ENCODE measurements at regions not wholly inside any gene's neighbourhood (a gene's known extent, or its start where the extent isn't known, plus 50 kb on each side); places are given as distances from the start of the nearest gene placed in this dataset.

DNA sequence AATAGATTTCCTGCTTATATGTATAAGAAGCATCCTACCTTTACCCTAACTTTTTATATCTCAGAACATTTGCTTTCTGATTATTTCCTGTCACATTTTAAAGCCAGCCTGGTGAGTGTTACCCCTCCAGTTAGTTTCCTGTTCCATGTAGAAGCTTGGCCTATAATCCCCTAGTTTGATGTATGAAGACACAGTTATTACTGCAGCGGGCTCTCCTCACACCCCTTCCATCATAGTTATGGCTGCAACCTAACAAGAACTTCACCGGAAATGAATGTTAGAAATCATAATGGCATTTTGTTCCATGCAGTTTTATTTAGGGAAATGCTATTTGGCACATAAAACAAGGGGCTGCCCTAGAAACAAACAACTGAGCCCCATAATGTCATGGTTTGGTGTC is 400.2 kb upstream of the SETBP1 start:
- Histone ChIP-seq H3K36me3 (ENCODE audit: control insufficient read depth in 1 of 2, insufficient read depth in 2 of 2, low read depth in 1 of 2, low read length in 2 of 2) (no peaks in the 10 kb centered on the region), H2AFZ (ENCODE audit: low read depth, low read length) (no peak overlapping the region), H2BK15ac (ENCODE audit: low read depth, poor library complexity, severe bottlenecking) (no peak overlapping the region), H3K4me3 (ENCODE audit: insufficient read depth in 1 of 2, low read depth in 1 of 2, low read length in 2 of 2) (no peak overlapping the region), H3K4ac (ENCODE audit: low read depth in 1 of 2, low read length in 2 of 2) (no peak overlapping the region), H3K27me3 (ENCODE audit: control insufficient read depth in 1 of 2, insufficient read depth in 1 of 2, low read length in 2 of 2) (no peaks in the 10 kb centered on the region), H2BK5ac (ENCODE audit: low read depth, low read length, poor library complexity, severe bottlenecking) (no peak overlapping the region), H2AK5ac (ENCODE audit: low read length, severe bottlenecking) (no peak overlapping the region), H3K4me2 (ENCODE audit: low read length, poor library complexity, severe bottlenecking) (no peak overlapping the region), H2BK120ac (ENCODE audit: low read depth, low read length) (no peak overlapping the region), H3K9ac (ENCODE audit: low read length) (no peak overlapping the region), H2BK12ac (ENCODE audit: low read length in 2 of 2) (no peak overlapping the region), H4K91ac (ENCODE audit: low read length) (no peak overlapping the region), H3K23ac (ENCODE audit: low read length in 2 of 2) (no peak overlapping the region), H3K4me1 (ENCODE audit: control insufficient read depth, insufficient read depth, low read depth, low read length) (no peaks in the 10 kb centered on the region), H4K8ac (ENCODE audit: low read length) (no peak overlapping the region), H3K9me3 (ENCODE audit: control insufficient read depth, low read length) (no peaks in the 10 kb centered on the region), H3K18ac (ENCODE audit: low read depth in 1 of 2, low read length in 2 of 2) (no peak overlapping the region), H3K79me1 (replicated peaks; ENCODE audit: low read length, poor library complexity, severe bottlenecking) (no peaks in the 10 kb centered on the region), H3K27ac (ENCODE audit: low read length, poor library complexity, severe bottlenecking) (no peak overlapping the region), H3K14ac (ENCODE audit: low read length in 2 of 2) (no peak overlapping the region)
- no peak for DNase-seq
- no CpG with 5 or more reads among the region's 2 CpGs for WGBS

DNA sequence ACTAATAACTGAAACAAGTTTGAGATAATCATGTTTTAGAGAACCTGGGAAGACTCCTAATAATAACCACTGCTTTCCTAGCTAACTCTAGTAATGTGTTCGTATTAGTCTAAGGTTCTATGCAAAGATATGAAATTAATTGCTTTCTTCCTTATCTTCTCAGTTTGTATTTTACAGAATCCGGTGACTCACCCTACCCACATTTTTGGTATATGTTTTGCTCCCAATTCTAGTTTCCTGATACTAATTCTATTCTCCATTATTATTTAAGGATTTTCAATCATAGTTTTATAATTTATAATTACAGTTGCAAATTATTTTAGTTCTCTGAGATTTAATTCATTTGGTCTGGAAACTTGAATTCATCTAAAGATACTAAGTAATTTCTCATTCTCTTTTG is 394.6 kb upstream of the SETBP1 start:
- no peaks in the 10 kb centered on the region for H3K4me1 ChIP-seq (ENCODE audit: control insufficient read depth, insufficient read depth, low read depth, low read length)
- H2AK5ac ChIP-seq (ENCODE audit: low read length, severe bottlenecking) = no peak overlapping the region
- H3K27me3 ChIP-seq (ENCODE audit: control insufficient read depth in 1 of 2, insufficient read depth in 1 of 2, low read length in 2 of 2) = no peaks in the 10 kb centered on the region
- no peak overlapping the region for H3K4me3 ChIP-seq (ENCODE audit: insufficient read depth in 1 of 2, low read depth in 1 of 2, low read length in 2 of 2)
- no peak overlapping the region for H2BK12ac ChIP-seq (ENCODE audit: low read length in 2 of 2)
- DNase-seq = no peak
- H3K4ac ChIP-seq (ENCODE audit: low read depth in 1 of 2, low read length in 2 of 2) = no peak overlapping the region
- no peak overlapping the region for H2BK120ac ChIP-seq (ENCODE audit: low read depth, low read length)
- no peak overlapping the region for H3K14ac ChIP-seq (ENCODE audit: low read length in 2 of 2)
- H3K9ac ChIP-seq (ENCODE audit: low read length) = no peak overlapping the region
- no peak overlapping the region for H3K4me2 ChIP-seq (ENCODE audit: low read length, poor library complexity, severe bottlenecking)
- H3K9me3 ChIP-seq (ENCODE audit: control insufficient read depth, low read length) = no peaks in the 10 kb centered on the region
- no peak overlapping the region for H2BK15ac ChIP-seq (ENCODE audit: low read depth, poor library complexity, severe bottlenecking)
- no peak overlapping the region for H3K23ac ChIP-seq (ENCODE audit: low read length in 2 of 2)
- no peak overlapping the region for H3K18ac ChIP-seq (ENCODE audit: low read depth in 1 of 2, low read length in 2 of 2)
- H3K27ac ChIP-seq (ENCODE audit: low read length, poor library complexity, severe bottlenecking) = no peak overlapping the region
- no peak overlapping the region for H4K8ac ChIP-seq (ENCODE audit: low read length)
- no peak overlapping the region for H4K91ac ChIP-seq (ENCODE audit: low read length)
- H2AFZ ChIP-seq (ENCODE audit: low read depth, low read length) = no peak overlapping the region
- WGBS = no CpG with 5 or more reads among the region's 2 CpGs
- H3K36me3 ChIP-seq (ENCODE audit: control insufficient read depth in 1 of 2, insufficient read depth in 2 of 2, low read depth in 1 of 2, low read length in 2 of 2) = no peaks in the 10 kb centered on the region
- no peak overlapping the region for H2BK5ac ChIP-seq (ENCODE audit: low read depth, low read length, poor library complexity, severe bottlenecking)
- no peaks in the 10 kb centered on the region for H3K79me1 ChIP-seq (replicated peaks; ENCODE audit: low read length, poor library complexity, severe bottlenecking)

DNA sequence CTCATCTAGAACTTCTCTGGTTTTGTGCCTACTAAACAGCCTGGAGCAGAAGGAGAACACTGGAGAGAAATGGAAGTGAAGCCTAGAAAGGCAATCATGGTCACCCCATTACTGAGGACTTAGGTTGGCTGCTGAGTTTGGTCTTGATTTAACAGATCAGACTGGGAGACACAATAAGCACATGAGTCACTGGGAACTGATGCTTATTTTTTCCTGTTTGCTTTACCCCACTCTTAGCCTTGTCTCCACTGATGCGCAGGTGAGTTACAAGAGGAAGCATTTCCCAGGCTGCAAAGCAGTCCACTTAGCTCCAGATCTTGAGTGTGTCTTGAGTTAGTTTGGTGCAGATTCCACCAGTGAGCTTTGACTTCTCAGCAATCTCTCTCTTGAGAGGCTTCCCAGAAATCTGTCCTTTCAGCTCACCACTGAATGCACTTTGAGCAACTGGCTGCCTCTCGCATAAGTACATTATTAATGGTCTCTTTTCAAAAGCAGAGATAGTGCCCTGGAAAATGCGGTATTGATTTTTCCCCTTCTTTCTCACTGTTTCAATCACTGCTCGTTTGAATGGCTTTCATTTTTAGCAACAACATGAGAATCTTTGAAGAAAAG is 390.2 kb upstream of the SETBP1 start:
- H3K18ac ChIP-seq (ENCODE audit: low read depth in 1 of 2, low read length in 2 of 2) = no peak overlapping the region
- H2AFZ ChIP-seq (ENCODE audit: low read depth, low read length) = no peak overlapping the region
- DNase-seq = no peak
- no peak overlapping the region for H3K4me2 ChIP-seq (ENCODE audit: low read length, poor library complexity, severe bottlenecking)
- H2BK12ac ChIP-seq (ENCODE audit: low read length in 2 of 2) = no peak overlapping the region
- H2BK120ac ChIP-seq (ENCODE audit: low read depth, low read length) = no peak overlapping the region
- no peaks in the 10 kb centered on the region for H3K9me3 ChIP-seq (ENCODE audit: control insufficient read depth, low read length)
- H4K8ac ChIP-seq (ENCODE audit: low read length) = no peak overlapping the region
- H2BK5ac ChIP-seq (ENCODE audit: low read depth, low read length, poor library complexity, severe bottlenecking) = no peak overlapping the region
- H3K36me3 ChIP-seq (ENCODE audit: control insufficient read depth in 1 of 2, insufficient read depth in 2 of 2, low read depth in 1 of 2, low read length in 2 of 2) = no peaks in the 10 kb centered on the region
- no peaks in the 10 kb centered on the region for H3K4me1 ChIP-seq (ENCODE audit: control insufficient read depth, insufficient read depth, low read depth, low read length)
- no peak overlapping the region for H3K9ac ChIP-seq (ENCODE audit: low read length)
- H3K27me3 ChIP-seq (ENCODE audit: control insufficient read depth in 1 of 2, insufficient read depth in 1 of 2, low read length in 2 of 2) = no peaks in the 10 kb centered on the region
- H3K79me1 ChIP-seq (replicated peaks; ENCODE audit: low read length, poor library complexity, severe bottlenecking) = no peaks in the 10 kb centered on the region
- H3K4ac ChIP-seq (ENCODE audit: low read depth in 1 of 2, low read length in 2 of 2) = no peak overlapping the region
- no peak overlapping the region for H3K14ac ChIP-seq (ENCODE audit: low read length in 2 of 2)
- H3K4me3 ChIP-seq (ENCODE audit: insufficient read depth in 1 of 2, low read depth in 1 of 2, low read length in 2 of 2) = no peak overlapping the region
- H3K27ac ChIP-seq (ENCODE audit: low read length, poor library complexity, severe bottlenecking) = no peak overlapping the region
- H2BK15ac ChIP-seq (ENCODE audit: low read depth, poor library complexity, severe bottlenecking) = no peak overlapping the region
- no peak overlapping the region for H3K23ac ChIP-seq (ENCODE audit: low read length in 2 of 2)
- no peak overlapping the region for H4K91ac ChIP-seq (ENCODE audit: low read length)
- no peak overlapping the region for H2AK5ac ChIP-seq (ENCODE audit: low read length, severe bottlenecking)
- WGBS = 93% methylated on average over 2 of the region's 4 CpGs

DNA sequence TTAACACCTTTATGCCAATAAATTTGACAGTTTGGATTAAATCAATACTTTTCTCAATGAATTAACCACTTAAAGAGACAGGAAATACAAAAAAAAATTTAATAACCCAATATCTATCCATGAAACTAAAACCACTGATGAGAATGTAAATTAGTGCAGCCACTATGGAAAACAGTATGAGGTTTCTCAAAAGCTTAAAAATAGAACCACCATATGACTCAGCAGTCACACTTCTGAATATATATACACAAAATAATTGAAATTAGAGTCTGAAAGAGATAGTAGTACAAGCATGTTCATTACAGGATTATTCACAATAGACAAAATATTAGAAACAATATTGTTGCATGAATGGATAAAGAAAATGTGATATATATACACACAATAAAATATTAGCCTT is 382.1 kb upstream of the SETBP1 start:
- Histone ChIP-seq H2AFZ (ENCODE audit: low read depth, low read length) (no peak overlapping the region), H2BK120ac (ENCODE audit: low read depth, low read length) (no peak overlapping the region), H4K91ac (ENCODE audit: low read length) (no peak overlapping the region), H3K36me3 (ENCODE audit: control insufficient read depth in 1 of 2, insufficient read depth in 2 of 2, low read depth in 1 of 2, low read length in 2 of 2) (no peaks in the 10 kb centered on the region), H2BK15ac (ENCODE audit: low read depth, poor library complexity, severe bottlenecking) (no peak overlapping the region), H3K9ac (ENCODE audit: low read length) (no peak overlapping the region), H3K4me2 (ENCODE audit: low read length, poor library complexity, severe bottlenecking) (no peak overlapping the region), H2BK5ac (ENCODE audit: low read depth, low read length, poor library complexity, severe bottlenecking) (no peak overlapping the region), H3K27ac (ENCODE audit: low read length, poor library complexity, severe bottlenecking) (no peak overlapping the region), H3K79me1 (replicated peaks; ENCODE audit: low read length, poor library complexity, severe bottlenecking) (no peaks in the 10 kb centered on the region), H2AK5ac (ENCODE audit: low read length, severe bottlenecking) (no peak overlapping the region), H3K23ac (ENCODE audit: low read length in 2 of 2) (no peak overlapping the region), H3K4me1 (ENCODE audit: control insufficient read depth, insufficient read depth, low read depth, low read length) (no peaks in the 10 kb centered on the region), H3K18ac (ENCODE audit: low read depth in 1 of 2, low read length in 2 of 2) (no peak overlapping the region), H3K14ac (ENCODE audit: low read length in 2 of 2) (no peak overlapping the region), H2BK12ac (ENCODE audit: low read length in 2 of 2) (no peak overlapping the region), H4K8ac (ENCODE audit: low read length) (no peak overlapping the region), H3K4me3 (ENCODE audit: insufficient read depth in 1 of 2, low read depth in 1 of 2, low read length in 2 of 2) (no peak overlapping the region), H3K27me3 (ENCODE audit: control insufficient read depth in 1 of 2, insufficient read depth in 1 of 2, low read length in 2 of 2) (no peaks in the 10 kb centered on the region), H3K4ac (ENCODE audit: low read depth in 1 of 2, low read length in 2 of 2) (no peak overlapping the region), H3K9me3 (ENCODE audit: control insufficient read depth, low read length) (no peaks in the 10 kb centered on the region)
- no peak for DNase-seq
